SH-SY5Y (cell line): ENCODE measurements at regions not wholly inside any gene's neighbourhood (a gene's known extent, or its start where the extent isn't known, plus 50 kb on each side); places are given as distances from the start of the nearest gene placed in this dataset.

Experiments used
- GATA2 ChIP-seq: IDR thresholded peaks from 2 replicates; pipeline ENCODE4 v1.6.1; 2011; ENCODE audit warnings: mild to moderate bottlenecking, low read depth, low read length
- GATA3 ChIP-seq: IDR thresholded peaks from 2 replicates; pipeline ENCODE4 v1.6.1; 2011; ENCODE audit warnings: low read depth, mild to moderate bottlenecking, low read length, moderate library complexity

DNA sequence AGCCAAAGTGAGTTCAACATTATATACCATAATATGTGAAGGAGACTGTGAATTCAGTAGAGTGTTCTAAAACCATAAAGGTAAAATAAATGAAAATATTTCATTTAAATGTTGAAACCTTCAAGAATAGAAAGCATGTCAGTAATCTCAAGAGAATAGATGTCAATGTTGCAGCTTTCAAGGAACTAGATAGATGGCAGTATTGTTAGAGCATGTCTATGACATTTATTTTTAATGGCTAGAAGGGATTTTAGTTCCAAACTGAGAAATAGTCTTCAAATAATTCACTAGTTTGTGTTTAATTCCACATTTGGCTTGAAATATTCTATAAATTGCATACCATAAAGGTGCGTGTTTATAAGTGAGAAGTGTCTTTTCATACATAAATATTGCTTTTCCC lies 326.5 kb downstream of the FLRT2 start:
- TF ChIP-seq GATA3 (no peak), GATA2 (no peak)
